ENCODE measurements at regions not wholly inside any gene's neighbourhood (a gene's known extent, or its start where the extent isn't known, plus 50 kb on each side); places are given as distances from the start of the nearest gene placed in this dataset.

DNA sequence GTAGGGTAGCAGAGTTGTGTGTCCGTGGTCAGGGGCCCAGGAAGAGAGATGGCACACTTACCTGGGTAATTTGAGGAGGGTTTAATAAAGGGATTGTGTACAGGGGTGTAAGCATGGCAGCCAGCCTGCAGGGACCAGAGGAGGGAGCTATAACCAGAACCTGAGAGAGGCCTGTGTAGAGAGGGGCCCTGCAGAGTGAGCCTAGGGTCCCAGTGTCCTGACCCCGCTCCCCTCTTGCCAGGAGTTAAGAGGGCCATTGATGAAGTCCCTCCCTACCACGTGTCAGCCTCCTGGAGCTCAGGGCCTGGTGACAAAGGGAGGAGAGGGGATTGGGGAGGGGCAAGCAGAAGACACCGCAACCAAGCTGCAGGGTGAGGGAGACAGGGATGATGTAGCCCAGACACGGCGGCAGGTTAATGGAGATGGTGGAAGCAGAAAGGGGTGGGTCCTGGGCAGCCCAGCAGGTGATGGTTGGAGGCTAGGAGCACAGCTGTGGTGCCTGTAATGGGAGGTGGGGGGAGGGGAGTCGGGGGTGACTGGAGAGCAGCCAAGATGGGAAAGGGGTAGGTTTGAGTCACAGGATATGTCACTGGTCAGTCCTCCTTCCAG lies 165.4 kb upstream of the TOPAZ1 start:
- H3K4me1 ChIP-seq (ENCODE audit: insufficient read depth, low read length) = peaks cover 12% of the 10 kb centered on the region
- H4K91ac ChIP-seq (ENCODE audit: insufficient read length, low read depth, low read length) = no peak overlapping the region
- no peaks in the 10 kb centered on the region for H3K9me3 ChIP-seq (ENCODE audit: control insufficient read depth, low read depth, low read length)
- no peak overlapping the region for H3K56ac ChIP-seq (ENCODE audit: insufficient read length, low read depth, low read length)
- no peak overlapping the region for H2AFZ ChIP-seq (ENCODE audit: low read length)
- H3T11ph ChIP-seq (ENCODE audit: low read length) = no peak overlapping the region
- peak overlapping the region in 1 of 3 experiments; percentile 38; a peak in 1 of 7 replicates for H3K27ac Mint-ChIP-seq
- no peaks in the 10 kb centered on the region for H4K20me1 ChIP-seq (ENCODE audit: control insufficient read depth, insufficient read depth, insufficient read length)
- no peaks in the 10 kb centered on the region for H3K23me2 ChIP-seq (ENCODE audit: insufficient read length, low read depth, low read length, poor library complexity, severe bottlenecking)
- H4K5ac ChIP-seq (ENCODE audit: insufficient read length, low read depth, low read length) = no peak overlapping the region
- no peak overlapping the region for H4K8ac ChIP-seq (replicated peaks; ENCODE audit: insufficient read length, low read depth, low read length)
- H2BK12ac ChIP-seq (ENCODE audit: insufficient read length, low read depth, low read length) = no peak overlapping the region
- no peaks in the 10 kb centered on the region; a peak in 1 of 5 replicates for H3K9me3 Mint-ChIP-seq
- H3K27ac ChIP-seq (ENCODE audit: insufficient read length, low read depth, low read length) = no peak overlapping the region
- H2BK5ac ChIP-seq (ENCODE audit: insufficient read length, low read length) = no peak overlapping the region
- H3K27me3 ChIP-seq (ENCODE audit: insufficient read depth, low read length) = no peaks in the 10 kb centered on the region
- H2BK15ac ChIP-seq (ENCODE audit: low read depth, low read length) = no peak overlapping the region
- H3K79me1 ChIP-seq (ENCODE audit: insufficient read depth, low read depth, low read length, poor library complexity, severe bottlenecking) = no peaks in the 10 kb centered on the region
- no peak overlapping the region for H3K4me3 Mint-ChIP-seq
- H2BK120ac ChIP-seq (ENCODE audit: low read depth, low read length, poor library complexity, severe bottlenecking) = no peak overlapping the region
- H3K14ac ChIP-seq (ENCODE audit: insufficient read depth, low read length) = no peak overlapping the region
- no peaks in the 10 kb centered on the region for H3K79me2 ChIP-seq (ENCODE audit: insufficient read depth, low read length)
- H3K36me3 Mint-ChIP-seq (ENCODE audit: insufficient read depth in 1 of 3, low read depth in 3 of 3) = no peaks in the 10 kb centered on the region
- TF ChIP-seq, protein P1, sequence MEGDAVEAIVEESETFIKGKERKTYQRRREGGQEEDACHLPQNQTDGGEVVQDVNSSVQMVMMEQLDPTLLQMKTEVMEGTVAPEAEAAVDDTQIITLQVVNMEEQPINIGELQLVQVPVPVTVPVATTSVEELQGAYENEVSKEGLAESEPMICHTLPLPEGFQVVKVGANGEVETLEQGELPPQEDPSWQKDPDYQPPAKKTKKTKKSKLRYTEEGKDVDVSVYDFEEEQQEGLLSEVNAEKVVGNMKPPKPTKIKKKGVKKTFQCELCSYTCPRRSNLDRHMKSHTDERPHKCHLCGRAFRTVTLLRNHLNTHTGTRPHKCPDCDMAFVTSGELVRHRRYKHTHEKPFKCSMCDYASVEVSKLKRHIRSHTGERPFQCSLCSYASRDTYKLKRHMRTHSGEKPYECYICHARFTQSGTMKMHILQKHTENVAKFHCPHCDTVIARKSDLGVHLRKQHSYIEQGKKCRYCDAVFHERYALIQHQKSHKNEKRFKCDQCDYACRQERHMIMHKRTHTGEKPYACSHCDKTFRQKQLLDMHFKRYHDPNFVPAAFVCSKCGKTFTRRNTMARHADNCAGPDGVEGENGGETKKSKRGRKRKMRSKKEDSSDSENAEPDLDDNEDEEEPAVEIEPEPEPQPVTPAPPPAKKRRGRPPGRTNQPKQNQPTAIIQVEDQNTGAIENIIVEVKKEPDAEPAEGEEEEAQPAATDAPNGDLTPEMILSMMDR (conservative IDR thresholded peaks at IDR 0.05) = 0 out of 3 replicates have a peak, but pooled peaks have one; percentile 12
- peaks cover 5% of the 10 kb centered on the region for H3K27me3 Mint-ChIP-seq (ENCODE audit: low read depth)
- no peak overlapping the region for H3K4ac ChIP-seq (ENCODE audit: low read depth, low read length)
- H3K4me1 Mint-ChIP-seq = peaks cover 49% of the 10 kb centered on the region in 2 experiments
- H2BK20ac ChIP-seq (ENCODE audit: low read depth, low read length, poor library complexity, severe bottlenecking) = no peak overlapping the region
- WGBS (ENCODE audit: extremely low coverage, insufficient read length, low lambda C conversion rate) = no CpG with 5 or more reads among the region's 7 CpGs
- peak; percentile 57 for DNase-seq
- no peak overlapping the region for H3K9ac ChIP-seq (ENCODE audit: extremely low read depth, insufficient read length, low read length)
- no peak overlapping the region for H3K18ac ChIP-seq (ENCODE audit: insufficient read length, low read depth, low read length)
- no peak overlapping the region for H2AK5ac ChIP-seq (ENCODE audit: insufficient read length, low read length)
- no peak overlapping the region for H3K23ac ChIP-seq (ENCODE audit: insufficient read length, low read depth, low read length)
- no peak overlapping the region for H3K4me2 ChIP-seq (ENCODE audit: insufficient read depth, insufficient read length, low read length)

All from H9 (cell line).